Neural cell (in vitro differentiated cells): ENCODE measurements at regions not wholly inside any gene's neighbourhood (a gene's known extent, or its start where the extent isn't known, plus 50 kb on each side); places are given as distances from the start of the nearest gene placed in this dataset.
"Not testable (repeated sequence)": the region's sequence is repeated elsewhere in the genome, so short reads cannot be mapped to it uniquely, and the experiment has no call there.

Experiments used
- CTCF ChIP-seq: fragments of 450-650 bp; IDR thresholded peaks from 2 replicates; pipeline ENCODE4 v1.5.1; 2014; ENCODE audit warnings: antibody characterized with exemption, mild to moderate bottlenecking, moderate library complexity; ENCODE audit not compliant: poor library complexity, severe bottlenecking
- EP300 ChIP-seq: fragments of 450-650 bp; conservative IDR thresholded peaks from 2 replicates; pipeline ENCODE4 v1.6.1; 2014; ENCODE audit warnings: antibody characterized with exemption, mild to moderate bottlenecking, moderate library complexity; ENCODE audit not compliant: poor library complexity, severe bottlenecking
- EZH2 ChIP-seq: fragments of 200-600, 300-800 bp; shearing (Covaris generic), sonication (generic); IDR thresholded peaks from 2 replicates; pipeline ENCODE4 v1.6.1; 2014; ENCODE audit warnings: antibody characterized with exemption, low read length, borderline replicate concordance, mild to moderate bottlenecking; ENCODE audit not compliant: insufficient read depth, poor library complexity, severe bottlenecking
- MXI1 ChIP-seq: fragments of 450-650 bp; conservative IDR thresholded peaks from 2 replicates; pipeline ENCODE4 v1.6.1; 2014; ENCODE audit warnings: antibody characterized with exemption, mild to moderate bottlenecking; ENCODE audit not compliant: poor library complexity, severe bottlenecking
- POLR2AphosphoS5 ChIP-seq: IDR thresholded peaks from 2 replicates; pipeline ENCODE4 v1.6.1; 2012
- RAD21 ChIP-seq: fragments of 450-650 bp; conservative IDR thresholded peaks from 2 replicates; pipeline ENCODE4 v1.6.1; 2014; ENCODE audit warnings: antibody characterized with exemption, mild to moderate bottlenecking, moderate library complexity
- REST ChIP-seq: IDR thresholded peaks from 2 replicates; pipeline ENCODE4 v1.6.1; 2012; ENCODE audit warnings: borderline replicate concordance
- SMC3 ChIP-seq: fragments of 450-650 bp; conservative IDR thresholded peaks from 2 replicates; pipeline ENCODE4 v1.6.1; 2014; ENCODE audit warnings: antibody characterized with exemption, mild to moderate bottlenecking, moderate library complexity; ENCODE audit not compliant: poor library complexity
- TAF1 ChIP-seq: IDR thresholded peaks from 2 replicates; pipeline ENCODE4 v1.6.1; 2012; ENCODE audit warnings: low read depth

- not testable (repeated sequence) for TF ChIP-seq TAF1, CTCF, EP300, SMC3, EZH2, RAD21, REST, POLR2AphosphoS5, MXI1
These were observed 244.0 kb downstream of the RTP5 start for GRCh38 chr2:242113492-242113891.
